ENCODE measurements at regions not wholly inside any gene's neighbourhood (a gene's known extent, or its start where the extent isn't known, plus 50 kb on each side); places are given as distances from the start of the nearest gene placed in this dataset.
A peak's percentile ranks its signal among the peaks of the same experiment; 100 is the strongest.

- intact Hi-C loops (cut with micrococcal nuclease) (no loop called here), in situ Hi-C loops (cut with MboI) (loop anchor here (25.0 kb wide), 1 partner anchor 490 kb away; no protein-coding TSS in a partner anchor)
- H3K4me1 ChIP-seq (replicated peaks in 1 of 2; ENCODE audit: control insufficient read depth in 2 of 2, insufficient read depth in 2 of 2, low read length in 2 of 2), result no peaks in the 10 kb centered on the region
- H3K36me3 ChIP-seq (ENCODE audit: control insufficient read depth, insufficient read depth, low read length), result no peaks in the 10 kb centered on the region
- FAIRE-seq (no peak), ATAC-seq (no peak), DNase-seq (ENCODE audit: extremely low read depth in 1 of 4, low spot score in 3 of 4) (peak in 1 of 4 experiments; percentile 25)
- H3K79me2 ChIP-seq (ENCODE audit: control insufficient read depth, insufficient read depth, low read length), result no peaks in the 10 kb centered on the region
- H3K9ac ChIP-seq (ENCODE audit: insufficient read depth in 1 of 2, low read depth in 2 of 2, low read length in 2 of 2), result no peak overlapping the region
- ChIA-PET POLR2A (interaction anchor here (0.6 kb wide), 2 partner anchors 73 to 635 kb away, joined by 3 read pairs; no protein-coding TSS in a partner anchor), CTCF (ENCODE audit: low intra/inter-chr PET ratio) (no interaction called here)
- no peak overlapping the region for H3K4me3 ChIP-seq
- H3K27me3 ChIP-seq (ENCODE audit: control insufficient read depth in 2 of 2, insufficient read depth in 2 of 2, low read length in 2 of 2), result no peaks in the 10 kb centered on the region
- H4K20me1 ChIP-seq (replicated peaks; ENCODE audit: control insufficient read depth, insufficient read depth, low read length), result no peaks in the 10 kb centered on the region
- H3K9me1 ChIP-seq (ENCODE audit: control insufficient read depth, insufficient read depth, low read length), result no peaks in the 10 kb centered on the region
- no peaks in the 10 kb centered on the region for H3K9me3 ChIP-seq (replicated peaks; ENCODE audit: control insufficient read depth, insufficient read depth, low read depth, low read length)
- BruUV-seq (replicated peaks), result no TSS peak
- H2AFZ ChIP-seq (ENCODE audit: low read depth, low read length), result no peak overlapping the region
- no peak overlapping the region for H3K27ac ChIP-seq (ENCODE audit: extremely low read depth, low read depth, low read length)
- no peak overlapping the region for H3K4me2 ChIP-seq (ENCODE audit: insufficient read depth, low read length)
- WGBS (ENCODE audit: insufficient coverage, low coverage, missing lambda C conversion rate), result 0% methylated on average over 3 of the region's 3 CpGs
- no peak for TF ChIP-seq FOXA3 (CRISPR knock-in tag; conservative IDR thresholded peaks at IDR 0.05 in 1 of 2, IDR thresholded peaks at IDR 0.05 in 1 of 2)
- TF ChIP-seq KAT8 (IDR thresholded peaks at IDR 0.05; ENCODE audit: low read depth), result no peak
- no peak for TF ChIP-seq TCF15 (CRISPR knock-in tag; IDR thresholded peaks at IDR 0.05)
- no peak for TF ChIP-seq RBFOX2 (IDR thresholded peaks at IDR 0.05; ENCODE audit: low read depth, low read length)
- TF ChIP-seq REST (IDR thresholded peaks at IDR 0.05; ENCODE audit: borderline replicate concordance), result peak; percentile 97
- peak; percentile 87 for TF ChIP-seq REST (CRISPR knock-in tag; IDR thresholded peaks at IDR 0.05; ENCODE audit: low read depth)
- no peak for TF ChIP-seq PBX2 (CRISPR knock-in tag; IDR thresholded peaks at IDR 0.05; ENCODE audit: low read depth)
- no peak for TF ChIP-seq PBX2 (tag; conservative IDR thresholded peaks at IDR 0.05; ENCODE audit: low read depth)
- TF ChIP-seq SIX5 (IDR thresholded peaks at IDR 0.05; ENCODE audit: borderline replicate concordance in 1 of 2, insufficient read depth in 1 of 2, low read depth in 1 of 2, low read length in 2 of 2), result no peak
- TF ChIP-seq PRMT5 (CRISPR knock-in tag; IDR thresholded peaks at IDR 0.05), result peak; percentile 23; the same call in 1 of the 2 replicates
- TF ChIP-seq ZNF282 (CRISPR knock-in tag; IDR thresholded peaks at IDR 0.05), result no peak
Observed at GRCh38 chr1:242847390-242847993, 323.0 kb upstream of the PLD5 start.

Measured in K562 (cell line).